HEK293 (cell line): ENCODE measurements at regions not wholly inside any gene's neighbourhood (a gene's known extent, or its start where the extent isn't known, plus 50 kb on each side); places are given as distances from the start of the nearest gene placed in this dataset.
A peak's percentile ranks its signal among the peaks of the same experiment; 100 is the strongest.

ENCODE experiments used
- CTCF ChIA-PET: fragments of 350-600 bp; formaldehyde crosslinking; extraction: SDS; loops from one replicate; lab custom pipeline; 2021; ENCODE audit warnings: antibody characterized with exemption; lab: Yijun Ruan, JAX
- POLR2A ChIA-PET: fragments of 300-600 bp; formaldehyde crosslinking; extraction: SDS; loops from one replicate; lab custom pipeline; 2020; ENCODE audit warnings: antibody characterized with exemption, inconsistent platforms; lab: Yijun Ruan, JAX
- H3K27ac ChIP-seq: fragments of 200-500 bp; sonication (Bioruptor generic); 2 replicates; pipeline ENCODE4 v1.5.1; 2014; ENCODE audit warnings: low read depth, low read length, control low read depth, inconsistent platforms; ENCODE audit errors: extremely low read depth
- H3K36me3 ChIP-seq, 2 experiments: fragments of 200-500 bp in 1 of 2; sonication (Bioruptor generic) in 1 of 2; 1 replicate in 1 of 2; 2 replicates in 1 of 2; pipeline ENCODE4 v1.5.1; 2014 to 2017; ENCODE audit warnings: inconsistent platforms in 2 of 2, low read length in 2 of 2; ENCODE audit not compliant: control insufficient read depth in 2 of 2, insufficient read depth in 1 of 2
- H3K4me1 ChIP-seq: fragments of 200-500 bp; sonication (Bioruptor generic); 2 replicates; pipeline ENCODE4 v1.5.1; 2014; ENCODE audit warnings: mild to moderate bottlenecking, low read length, inconsistent platforms; ENCODE audit not compliant: control insufficient read depth, insufficient read depth
- H3K4me3 ChIP-seq: 2 replicates; pipeline ENCODE4 v1.5.1; 2011; ENCODE audit warnings: low read depth, mild to moderate bottlenecking, control low read depth, low read length, moderate library complexity
- H3K9me3 ChIP-seq: fragments of 200-500 bp; sonication (Bioruptor generic); 2 replicates; pipeline ENCODE4 v1.5.1; 2014; ENCODE audit warnings: low read depth, low read length, inconsistent platforms; ENCODE audit not compliant: control insufficient read depth, insufficient read depth
- BCL6B ChIP-seq: fragments of 450-650 bp; formaldehyde crosslinking; IDR thresholded peaks from 2 replicates; pipeline ENCODE4 v1.5.1; 2017; ENCODE audit warnings: missing biosample characterization, missing genetic modification characterization
- GFI1B ChIP-seq: fragments of 450-650 bp; formaldehyde crosslinking; IDR thresholded peaks from 2 replicates; pipeline ENCODE4 v1.5.1; 2016; ENCODE audit warnings: missing biosample characterization, missing genetic modification characterization
- GLIS1 ChIP-seq: fragments of 450-650 bp; formaldehyde crosslinking; IDR thresholded peaks from 2 replicates; pipeline ENCODE4 v1.5.1; 2016; ENCODE audit warnings: missing biosample characterization, missing genetic modification characterization
- RBAK ChIP-seq: fragments of 450-650 bp; formaldehyde crosslinking; IDR thresholded peaks from 2 replicates; pipeline ENCODE4 v1.5.1; 2016; ENCODE audit warnings: missing biosample characterization, missing genetic modification characterization
- REPIN1 ChIP-seq: fragments of 450-650 bp; formaldehyde crosslinking; IDR thresholded peaks from 2 replicates; pipeline ENCODE4 v1.5.1; 2017; ENCODE audit warnings: missing biosample characterization, missing genetic modification characterization, low read depth
- ZNF114 ChIP-seq: fragments of 450-650 bp; formaldehyde crosslinking; IDR thresholded peaks from 2 replicates; pipeline ENCODE4 v1.5.0; 2017; ENCODE audit warnings: missing biosample characterization, missing genetic modification characterization
- ZNF146 ChIP-seq: fragments of 450-650 bp; formaldehyde crosslinking; IDR thresholded peaks from 2 replicates; pipeline ENCODE4 v1.5.1; 2016; ENCODE audit warnings: missing biosample characterization, missing genetic modification characterization
- ZNF211 ChIP-seq: fragments of 450-650 bp; formaldehyde crosslinking; IDR thresholded peaks from 2 replicates; pipeline ENCODE4 v1.5.1; 2016; ENCODE audit warnings: low read depth, missing biosample characterization, missing genetic modification characterization
- ZNF350 ChIP-seq: fragments of 450-650 bp; formaldehyde crosslinking; IDR thresholded peaks from 2 replicates; pipeline ENCODE4 v1.5.0; 2017; ENCODE audit warnings: missing biosample characterization, mild to moderate bottlenecking, missing genetic modification characterization
- ZNF518A ChIP-seq: fragments of 450-650 bp; formaldehyde crosslinking; conservative IDR thresholded peaks from 2 replicates; pipeline ENCODE4 v1.5.1; 2016; ENCODE audit warnings: low read depth, missing biosample characterization, missing genetic modification characterization
- ZNF561 ChIP-seq: fragments of 450-650 bp; IDR thresholded peaks from 2 replicates; pipeline ENCODE4 v1.5.1; 2018; ENCODE audit warnings: missing biosample characterization, missing genetic modification characterization, borderline replicate concordance
- ZNF580 ChIP-seq: fragments of 450-650 bp; formaldehyde crosslinking; IDR thresholded peaks from 2 replicates; pipeline ENCODE4 v1.5.1; 2016; ENCODE audit warnings: missing biosample characterization, missing genetic modification characterization
- ZNF776 ChIP-seq: fragments of 450-650 bp; formaldehyde crosslinking; IDR thresholded peaks from 2 replicates; pipeline ENCODE4 v1.5.0; 2017; ENCODE audit warnings: missing biosample characterization, missing genetic modification characterization, borderline replicate concordance

- POLR2A ChIA-PET, result no interaction called here
- Histone ChIP-seq H3K9me3 (no peaks in the 10 kb centered on the region), H3K27ac (no peak overlapping the region), H3K4me1 (no peaks in the 10 kb centered on the region), H3K4me3 (no peak overlapping the region), H3K36me3 (no peaks in the 10 kb centered on the region)
- CTCF ChIA-PET, result interaction anchor here (0.6 kb wide), 2 partner anchors 556 to 906 kb away, joined by 3 to 5 read pairs; no protein-coding TSS in a partner anchor
- no peak for TF ChIP-seq GFI1B
- TF ChIP-seq GLIS1, result peak; percentile 41
- no peak for TF ChIP-seq ZNF776 (tag by site-specific recombination)
These were observed 479.5 kb upstream of the TNC start for GRCh38 chr9:115597330-115597895.

- no peak overlapping the region for H3K4me3 ChIP-seq
- H3K4me1 ChIP-seq, result no peaks in the 10 kb centered on the region
- no peak for TF ChIP-seq GFI1B
- TF ChIP-seq ZNF146 (tag by site-specific recombination), result no peak
- TF ChIP-seq, all 188 proteins: peak for 0
- Histone ChIP-seq H3K27ac (no peak overlapping the region), H3K9me3 (no peaks in the 10 kb centered on the region), H3K36me3 (no peaks in the 10 kb centered on the region)
- POLR2A ChIA-PET, result no interaction called here
- CTCF ChIA-PET, result interaction anchor here (1.1 kb wide), 1 partner anchor 839 kb away, joined by 3 read pairs; no protein-coding TSS in a partner anchor
These were observed 480.8 kb upstream of the TNC start for GRCh38 chr9:115598751-115599150.

GRCh38 chr9:115599898-115600297, 481.9 kb upstream of the TNC start:
- no peaks in the 10 kb centered on the region for H3K9me3 ChIP-seq
- TF ChIP-seq ZNF580 (no peak), BCL6B (tag by site-specific recombination) (no peak), RBAK (tag by site-specific recombination) (no peak), ZNF350 (tag by site-specific recombination) (no peak), REPIN1 (tag by site-specific recombination) (no peak), ZNF211 (tag by site-specific recombination) (no peak), ZNF114 (tag by site-specific recombination) (no peak), ZNF518A (tag by site-specific recombination) (no peak), ZNF561 (tag by site-specific recombination) (no peak)
- TF ChIP-seq, all 188 proteins: peak for 0
- no peaks in the 10 kb centered on the region for H3K36me3 ChIP-seq
- H3K27ac ChIP-seq, result no peak overlapping the region
- ChIA-PET POLR2A (no interaction called here), CTCF (interaction anchor here (2.0 kb wide), 1 partner anchor 8 kb away, joined by 5 read pairs; no protein-coding TSS in a partner anchor)
- no peaks in the 10 kb centered on the region for H3K4me1 ChIP-seq
- no peak overlapping the region for H3K4me3 ChIP-seq
